Mesendoderm (in vitro differentiated cells): ENCODE measurements at regions not wholly inside any gene's neighbourhood (a gene's known extent, or its start where the extent isn't known, plus 50 kb on each side); places are given as distances from the start of the nearest gene placed in this dataset.

Source experiments
- DNase-seq: peaks from one replicate; pipeline ENCODE4 v3.0.0; 2013
- H2AK5ac ChIP-seq: 2 replicates; pipeline ENCODE4 v1.6.1; 2013; ENCODE audit warnings: low read length, inconsistent platforms
- H2BK120ac ChIP-seq: 2 replicates; pipeline ENCODE4 v1.6.1; 2013; ENCODE audit warnings: low read depth, mild to moderate bottlenecking, low read length, moderate library complexity, mixed read lengths
- H2BK15ac ChIP-seq: replicated peaks from 2 replicates; pipeline ENCODE4 v1.6.1; 2013; ENCODE audit warnings: low read depth, mild to moderate bottlenecking, moderate library complexity
- H2BK5ac ChIP-seq: 2 replicates; pipeline ENCODE4 v1.6.1; 2013; ENCODE audit warnings: low read length, inconsistent platforms
- H3K18ac ChIP-seq: 2 replicates; pipeline ENCODE4 v1.6.1; 2013; ENCODE audit warnings: mild to moderate bottlenecking, low read length, mixed read lengths
- H3K23ac ChIP-seq: one replicate; pipeline ENCODE4 v1.6.1; 2013; ENCODE audit warnings: low read length
- H3K27ac ChIP-seq: 2 replicates; pipeline ENCODE4 v1.5.1; 2013; ENCODE audit warnings: low read depth, mild to moderate bottlenecking, inconsistent platforms, low read length, moderate library complexity
- H3K27me3 ChIP-seq: 2 replicates; pipeline ENCODE4 v1.6.1; 2013; ENCODE audit warnings: low read length, control low read depth, mild to moderate bottlenecking, inconsistent platforms; ENCODE audit not compliant: insufficient read depth, poor library complexity
- H3K36me3 ChIP-seq: 2 replicates; pipeline ENCODE4 v1.6.1; 2013; ENCODE audit warnings: low read length, inconsistent platforms; ENCODE audit not compliant: control insufficient read depth, insufficient read depth
- H3K4ac ChIP-seq: one replicate; pipeline ENCODE4 v1.6.1; 2013; ENCODE audit warnings: low read depth, mild to moderate bottlenecking, low read length, moderate library complexity
- H3K4me1 ChIP-seq: 2 replicates; pipeline ENCODE4 v1.6.1; 2013; ENCODE audit warnings: low read depth, low read length, inconsistent platforms; ENCODE audit not compliant: control insufficient read depth
- H3K4me2 ChIP-seq: 2 replicates; pipeline ENCODE4 v1.6.1; 2013; ENCODE audit warnings: low read length
- H3K4me3 ChIP-seq: 2 replicates; pipeline ENCODE4 v1.5.1; 2013; ENCODE audit warnings: mild to moderate bottlenecking, low read length
- H3K56ac ChIP-seq: one replicate; pipeline ENCODE4 v1.6.1; 2013; ENCODE audit warnings: low read length
- H3K79me1 ChIP-seq: 2 replicates; pipeline ENCODE4 v1.6.1; 2013; ENCODE audit warnings: low read length, inconsistent platforms
- H3K79me2 ChIP-seq: 2 replicates; pipeline ENCODE4 v1.6.1; 2013; ENCODE audit warnings: mild to moderate bottlenecking, low read length; ENCODE audit not compliant: control insufficient read depth, insufficient read depth
- H3K9ac ChIP-seq: 2 replicates; pipeline ENCODE4 v1.6.1; 2013; ENCODE audit warnings: low read length, inconsistent platforms
- H4K5ac ChIP-seq: one replicate; pipeline ENCODE4 v1.6.1; 2013; ENCODE audit warnings: low read length
- H4K8ac ChIP-seq: one replicate; pipeline ENCODE4 v1.6.1; 2013; ENCODE audit warnings: low read depth, mild to moderate bottlenecking, control low read depth, low read length, moderate library complexity
- WGBS: extraction: QIAGEN DNeasy Blood & Tissue Kit; methylation state at CpG from one replicate; pipeline ENCODE4 v1.1.7; 2013; ENCODE audit warnings: low lambda C conversion rate, missing lambda C conversion rate; ENCODE audit not compliant: insufficient coverage; ENCODE audit errors: extremely low coverage; 5-methylcytosine and 5-hydroxymethylcytosine counted together

DNA sequence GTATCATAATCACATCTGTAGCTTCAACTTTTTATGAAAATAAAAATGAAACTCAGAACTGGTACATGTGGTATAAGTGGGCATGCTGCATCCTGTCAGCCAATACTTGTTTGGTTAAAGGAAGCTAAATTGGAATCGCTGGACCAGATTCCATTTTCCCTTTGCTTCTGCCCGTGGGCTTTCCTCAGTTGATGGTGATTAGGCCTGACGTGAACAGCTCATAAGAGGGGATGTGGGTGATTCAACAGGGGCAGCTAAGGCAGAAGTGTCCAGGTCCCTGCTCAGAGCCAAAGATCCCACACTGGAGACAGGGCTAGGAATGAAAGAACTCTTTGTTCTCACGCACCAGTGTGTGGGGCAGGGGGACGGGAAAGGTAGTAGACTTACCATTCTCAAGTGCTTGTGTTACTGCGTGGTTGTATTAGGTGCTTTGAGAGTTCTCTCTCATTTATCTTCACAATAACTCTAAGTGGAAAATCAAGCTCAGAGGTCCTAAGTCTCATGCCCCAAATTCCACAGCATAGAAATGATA lies 63.2 kb upstream of the GUCY1A1 start:
- Histone ChIP-seq H2AK5ac (no peak overlapping the region), H3K27me3 (no peaks in the 10 kb centered on the region), H3K79me2 (no peaks in the 10 kb centered on the region), H3K4ac (no peak overlapping the region), H3K4me2 (no peak overlapping the region), H3K23ac (no peak overlapping the region), H4K8ac (no peak overlapping the region), H2BK5ac (no peak overlapping the region), H2BK120ac (no peak overlapping the region), H3K79me1 (no peaks in the 10 kb centered on the region), H3K27ac (no peak overlapping the region), H3K56ac (no peak overlapping the region), H3K18ac (no peak overlapping the region), H4K5ac (no peak overlapping the region), H2BK15ac (no peak overlapping the region), H3K4me1 (no peaks in the 10 kb centered on the region), H3K4me3 (no peak overlapping the region), H3K9ac (no peak overlapping the region), H3K36me3 (no peaks in the 10 kb centered on the region)
- no CpG with 5 or more reads among the region's 6 CpGs for WGBS
- DNase-seq, result no peak

DNA sequence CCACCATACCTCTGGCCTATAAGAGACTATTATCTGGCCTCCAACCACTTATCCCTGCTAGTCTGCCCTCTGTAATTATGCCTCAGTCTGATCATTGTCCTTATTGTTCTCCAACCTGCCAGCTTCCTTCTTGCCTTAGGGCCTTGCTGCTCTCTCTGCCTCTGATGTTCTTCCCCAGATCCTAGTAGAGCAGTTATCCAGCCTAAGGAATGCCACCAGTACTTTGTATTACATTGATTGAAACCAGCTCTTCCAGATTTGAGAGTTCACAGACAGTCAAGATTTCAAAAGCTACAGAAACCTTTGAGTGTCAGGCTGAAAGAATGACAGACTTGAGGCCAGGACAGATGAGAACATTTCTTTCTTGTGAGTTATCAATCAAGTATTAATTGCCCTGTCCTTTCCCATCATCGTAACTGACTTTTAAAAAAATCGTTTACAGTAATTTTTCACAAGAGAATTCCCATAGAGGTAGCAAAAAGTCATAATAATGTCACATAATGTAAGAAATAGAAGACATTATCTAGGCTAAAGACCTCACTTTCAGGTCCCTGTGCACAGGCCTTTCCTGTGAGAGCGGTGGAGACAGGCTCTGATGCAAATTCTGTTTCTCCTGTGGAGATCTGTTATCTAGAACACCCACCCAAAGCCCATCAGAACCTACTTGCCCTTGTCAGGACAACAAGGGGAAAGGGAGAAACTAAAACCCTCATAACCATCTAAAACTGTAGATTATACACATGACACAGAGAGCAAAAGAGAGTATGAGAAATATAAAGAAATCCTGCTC lies 64.1 kb upstream of the GUCY1A1 start:
- H3K4me1 ChIP-seq, result no peaks in the 10 kb centered on the region
- no peak overlapping the region for H3K56ac ChIP-seq
- H2BK15ac ChIP-seq, result no peak overlapping the region
- H3K4me2 ChIP-seq, result no peak overlapping the region
- no peaks in the 10 kb centered on the region for H3K79me1 ChIP-seq
- no CpG with 5 or more reads among the region's 3 CpGs for WGBS
- no peak overlapping the region for H2BK120ac ChIP-seq
- H3K36me3 ChIP-seq, result no peaks in the 10 kb centered on the region
- no peak overlapping the region for H3K23ac ChIP-seq
- no peaks in the 10 kb centered on the region for H3K27me3 ChIP-seq
- H2AK5ac ChIP-seq, result no peak overlapping the region
- H3K9ac ChIP-seq, result no peak overlapping the region
- H3K79me2 ChIP-seq, result no peaks in the 10 kb centered on the region
- no peak overlapping the region for H3K4ac ChIP-seq
- H2BK5ac ChIP-seq, result no peak overlapping the region
- peak; percentile 33 for DNase-seq
- H3K27ac ChIP-seq, result no peak overlapping the region
- H4K8ac ChIP-seq, result no peak overlapping the region
- H4K5ac ChIP-seq, result no peak overlapping the region
- no peak overlapping the region for H3K18ac ChIP-seq
- no peak overlapping the region for H3K4me3 ChIP-seq

DNA sequence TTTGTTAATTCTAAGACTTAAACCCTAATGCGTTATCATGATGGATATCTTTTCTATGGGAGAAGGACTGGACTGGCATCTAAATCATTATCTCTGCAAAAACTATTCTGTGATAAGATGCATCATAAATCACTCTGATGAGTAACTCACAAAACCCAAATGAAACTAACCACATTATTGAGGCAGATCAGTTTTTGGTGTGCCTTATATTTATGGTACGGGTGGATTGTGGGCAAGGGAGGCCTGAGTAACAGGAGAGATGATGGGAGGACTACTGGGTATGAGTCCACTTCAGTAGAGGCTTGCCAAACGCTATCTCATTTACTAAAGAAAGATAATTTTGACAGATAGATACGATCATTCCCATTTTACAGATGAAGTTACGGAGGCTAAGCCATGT lies 66.4 kb upstream of the GUCY1A1 start:
- Histone ChIP-seq H3K4me1 (no peaks in the 10 kb centered on the region), H2BK15ac (no peak overlapping the region), H2BK120ac (no peak overlapping the region), H3K27ac (no peak overlapping the region), H3K4ac (no peak overlapping the region), H3K4me2 (no peak overlapping the region), H3K79me1 (no peaks in the 10 kb centered on the region), H3K4me3 (no peak overlapping the region), H3K79me2 (no peaks in the 10 kb centered on the region), H3K23ac (no peak overlapping the region), H4K5ac (no peak overlapping the region), H2AK5ac (no peak overlapping the region), H3K18ac (no peak overlapping the region), H3K36me3 (no peaks in the 10 kb centered on the region), H2BK5ac (no peak overlapping the region), H3K56ac (no peak overlapping the region), H3K27me3 (no peaks in the 10 kb centered on the region), H4K8ac (no peak overlapping the region), H3K9ac (no peak overlapping the region)
- WGBS, result no CpG with 5 or more reads among the region's 5 CpGs
- no peak for DNase-seq

DNA sequence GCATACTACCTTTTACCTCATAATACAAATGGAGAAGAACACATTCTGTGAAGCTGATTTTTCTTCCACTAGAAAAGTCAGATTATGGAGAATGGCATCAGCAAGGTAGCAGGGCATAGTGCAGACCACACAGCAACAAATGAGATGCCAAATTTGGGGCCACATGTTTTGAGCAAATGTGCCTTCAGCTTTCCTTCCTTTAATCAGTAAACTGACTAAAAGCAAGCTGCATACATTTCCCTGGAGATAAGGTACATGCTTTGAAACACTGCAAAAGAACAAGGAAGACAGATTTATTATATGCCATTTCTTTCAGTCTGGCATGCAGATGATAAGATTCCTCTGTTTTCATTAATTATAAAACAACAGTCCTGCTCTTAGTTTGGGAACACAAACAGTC lies 67.1 kb upstream of the GUCY1A1 start:
- no peaks in the 10 kb centered on the region for H3K4me1 ChIP-seq
- H3K79me1 ChIP-seq, result no peaks in the 10 kb centered on the region
- no peak for DNase-seq
- H2BK15ac ChIP-seq, result no peak overlapping the region
- no peak overlapping the region for H3K9ac ChIP-seq
- H4K8ac ChIP-seq, result no peak overlapping the region
- no peak overlapping the region for H3K18ac ChIP-seq
- H3K4me3 ChIP-seq, result no peak overlapping the region
- H3K4ac ChIP-seq, result no peak overlapping the region
- no peak overlapping the region for H2BK120ac ChIP-seq
- no peak overlapping the region for H2BK5ac ChIP-seq
- H3K27ac ChIP-seq, result no peak overlapping the region
- H3K27me3 ChIP-seq, result no peaks in the 10 kb centered on the region
- no peaks in the 10 kb centered on the region for H3K36me3 ChIP-seq
- no peak overlapping the region for H3K56ac ChIP-seq
- no peak overlapping the region for H4K5ac ChIP-seq
- no peak overlapping the region for H3K4me2 ChIP-seq
- no peak overlapping the region for H2AK5ac ChIP-seq
- H3K23ac ChIP-seq, result no peak overlapping the region
- H3K79me2 ChIP-seq, result no peaks in the 10 kb centered on the region

DNA sequence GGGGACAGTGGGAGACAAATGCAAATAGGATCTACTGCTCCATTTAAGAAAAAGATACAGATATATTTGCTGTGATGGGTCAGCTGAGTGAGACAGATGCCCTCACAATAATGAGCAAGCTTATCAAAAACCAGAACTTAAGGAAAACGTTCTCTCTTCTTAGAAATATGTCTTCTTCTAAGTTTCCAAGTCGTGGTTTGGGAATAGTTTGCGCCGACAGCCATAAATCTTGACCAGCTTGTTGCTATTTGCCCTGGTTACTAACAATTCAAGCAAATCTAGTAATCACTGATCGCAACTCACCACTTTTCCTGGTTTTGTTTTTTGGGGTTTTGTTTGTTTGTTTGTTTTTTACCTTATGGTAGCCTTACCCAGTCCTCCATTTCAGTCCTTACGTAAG lies 67.6 kb upstream of the GUCY1A1 start:
- no peak overlapping the region for H3K4me2 ChIP-seq
- no peak overlapping the region for H2BK15ac ChIP-seq
- H3K9ac ChIP-seq, result no peak overlapping the region
- no peak overlapping the region for H3K56ac ChIP-seq
- H2AK5ac ChIP-seq, result no peak overlapping the region
- no CpG with 5 or more reads among the region's 6 CpGs for WGBS
- H2BK120ac ChIP-seq, result no peak overlapping the region
- H3K36me3 ChIP-seq, result no peaks in the 10 kb centered on the region
- H4K8ac ChIP-seq, result no peak overlapping the region
- no peaks in the 10 kb centered on the region for H3K79me2 ChIP-seq
- DNase-seq, result no peak
- H4K5ac ChIP-seq, result no peak overlapping the region
- H3K23ac ChIP-seq, result no peak overlapping the region
- no peaks in the 10 kb centered on the region for H3K27me3 ChIP-seq
- H3K79me1 ChIP-seq, result no peaks in the 10 kb centered on the region
- no peak overlapping the region for H3K4ac ChIP-seq
- H3K27ac ChIP-seq, result no peak overlapping the region
- no peak overlapping the region for H3K4me3 ChIP-seq
- no peak overlapping the region for H3K18ac ChIP-seq
- peaks cover under 1% of the 10 kb centered on the region for H3K4me1 ChIP-seq
- no peak overlapping the region for H2BK5ac ChIP-seq

DNA sequence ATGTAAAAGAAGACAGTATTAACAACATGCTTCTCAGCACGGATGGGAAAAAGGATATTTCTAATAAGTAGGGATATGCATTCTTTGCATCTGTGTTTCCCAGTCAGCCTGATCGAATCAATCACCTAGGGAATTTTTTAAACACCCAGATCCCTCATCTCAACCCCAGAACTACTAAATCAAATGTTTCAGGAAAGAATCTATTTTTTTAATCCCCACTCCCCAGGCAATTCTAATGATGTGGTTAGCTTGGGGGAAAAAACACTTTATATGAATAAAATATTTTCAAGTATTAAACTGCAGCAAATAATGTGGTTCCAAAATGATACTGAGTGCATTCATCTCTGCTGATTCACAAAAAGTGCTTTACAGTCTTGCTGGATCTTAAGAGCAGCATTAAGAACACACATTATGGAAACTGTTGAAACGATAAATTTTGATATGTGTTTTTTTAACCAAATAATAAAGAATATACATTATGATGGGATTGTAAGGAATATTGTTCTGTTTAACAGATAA lies 68.7 kb upstream of the GUCY1A1 start:
- DNase-seq, result no peak
- H3K4ac ChIP-seq, result no peak overlapping the region
- no peak overlapping the region for H3K4me3 ChIP-seq
- peaks cover 2% of the 10 kb centered on the region for H3K4me1 ChIP-seq
- WGBS, result no CpG with 5 or more reads among the region's 3 CpGs
- no peak overlapping the region for H4K5ac ChIP-seq
- H3K36me3 ChIP-seq, result no peaks in the 10 kb centered on the region
- H3K4me2 ChIP-seq, result no peak overlapping the region
- no peak overlapping the region for H3K56ac ChIP-seq
- no peaks in the 10 kb centered on the region for H3K79me1 ChIP-seq
- H2AK5ac ChIP-seq, result no peak overlapping the region
- H2BK5ac ChIP-seq, result no peak overlapping the region
- no peak overlapping the region for H3K27ac ChIP-seq
- no peak overlapping the region for H2BK120ac ChIP-seq
- no peaks in the 10 kb centered on the region for H3K27me3 ChIP-seq
- no peak overlapping the region for H3K9ac ChIP-seq
- no peak overlapping the region for H4K8ac ChIP-seq
- H2BK15ac ChIP-seq, result no peak overlapping the region
- no peak overlapping the region for H3K18ac ChIP-seq
- H3K79me2 ChIP-seq, result no peaks in the 10 kb centered on the region
- no peak overlapping the region for H3K23ac ChIP-seq
